NCI-H748 treated with DMSO at 0.1 percent for 48 hours (cell line): ENCODE measurements at regions not wholly inside any gene's neighbourhood (a gene's known extent, or its start where the extent isn't known, plus 50 kb on each side); places are given as distances from the start of the nearest gene placed in this dataset.
"Not testable (repeated sequence)": the region's sequence is repeated elsewhere in the genome, so short reads cannot be mapped to it uniquely, and the experiment has no call there.

ENCODE experiments used
- DNase-seq: peaks from one replicate; lab custom pipeline; 2025; lab: John Stamatoyannopoulos, UW

DNA sequence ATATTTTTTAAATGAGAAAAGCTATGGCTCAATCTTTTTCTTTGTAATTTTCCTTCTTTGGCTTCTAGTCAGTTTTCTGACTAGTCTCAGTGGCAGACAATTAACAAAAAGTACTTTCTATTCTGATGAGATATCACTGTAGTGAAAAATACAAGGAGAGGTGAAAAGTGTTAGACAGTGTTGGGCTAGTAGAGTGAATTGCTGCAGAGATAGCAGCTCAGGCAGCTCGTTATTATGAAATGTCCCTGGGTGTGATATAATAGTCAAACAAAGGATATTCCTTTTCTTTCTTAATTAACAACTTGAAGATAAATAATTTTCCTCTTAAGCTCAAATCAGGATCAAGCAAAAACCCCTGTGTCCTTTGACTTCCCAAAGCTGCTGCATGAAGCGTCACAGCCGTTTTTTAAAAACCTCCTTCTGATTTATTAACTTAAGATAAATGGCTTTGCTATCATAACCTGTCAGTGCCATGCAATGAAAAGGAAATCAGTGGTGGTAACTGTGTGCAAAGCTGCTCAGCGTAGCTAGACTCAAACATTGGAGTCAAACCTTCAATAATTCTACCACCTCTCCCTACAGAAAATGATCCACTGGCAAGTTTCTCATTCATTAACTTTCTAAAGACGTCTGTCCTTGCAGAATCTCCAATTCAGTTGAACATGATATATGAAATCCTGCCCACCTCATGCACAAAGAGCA, 646.6 kb upstream of the PTBP2 start:
- no peak for DNase-seq

DNA sequence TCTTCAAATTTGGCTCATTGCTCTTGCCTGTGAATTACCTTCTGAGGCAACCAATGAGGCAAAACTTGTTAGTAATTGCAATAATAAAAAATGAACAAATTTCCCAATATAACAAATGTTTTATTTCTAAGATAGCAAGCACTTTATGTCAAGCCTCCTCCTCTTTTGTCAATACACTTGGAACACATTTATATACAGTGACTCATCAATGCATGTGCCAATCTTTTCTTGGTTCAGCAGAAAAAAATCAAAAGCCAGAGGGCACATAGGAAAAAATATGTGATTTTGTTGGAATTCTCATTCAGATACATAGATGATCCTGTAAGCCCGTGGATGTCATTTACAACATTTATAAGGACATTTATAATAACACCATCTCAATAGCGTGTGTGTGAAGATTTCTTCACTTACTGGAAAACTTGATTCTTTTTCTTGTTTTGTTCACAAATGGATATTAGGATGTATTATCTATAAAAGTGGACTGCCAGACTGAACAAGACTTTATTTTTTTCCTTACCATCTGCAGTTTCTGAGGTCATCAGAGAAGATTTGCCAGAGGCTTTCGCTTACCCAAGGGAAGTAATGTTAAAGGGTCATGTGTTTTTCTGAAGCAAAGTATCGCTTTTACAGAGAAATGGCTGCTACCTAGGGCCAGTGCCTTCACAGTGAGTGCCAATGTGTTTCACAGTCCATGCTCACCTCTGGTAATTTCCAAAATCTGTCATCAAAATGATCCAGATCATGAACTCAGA, 645.7 kb upstream of the PTBP2 start:
- no peak for DNase-seq

DNA sequence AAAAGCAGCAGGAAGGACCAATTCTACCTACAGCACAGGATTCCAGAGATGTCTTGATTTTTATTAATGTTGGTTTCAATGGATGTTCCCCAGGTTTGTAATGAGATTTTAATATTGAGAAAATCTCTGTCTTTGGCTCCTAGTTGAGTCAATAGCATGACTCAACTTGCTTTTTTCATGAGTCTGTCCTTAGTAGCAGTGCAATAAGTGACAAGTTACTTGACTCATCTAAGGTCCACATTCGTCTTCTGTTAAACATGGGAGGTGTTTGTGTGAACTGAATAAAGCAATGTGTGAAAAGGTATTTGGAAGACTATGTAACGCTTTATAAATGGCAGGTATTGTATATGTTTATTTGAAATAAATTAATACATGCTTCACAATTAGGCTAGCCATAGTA, 645.0 kb upstream of the PTBP2 start:
- no peak for DNase-seq

DNA sequence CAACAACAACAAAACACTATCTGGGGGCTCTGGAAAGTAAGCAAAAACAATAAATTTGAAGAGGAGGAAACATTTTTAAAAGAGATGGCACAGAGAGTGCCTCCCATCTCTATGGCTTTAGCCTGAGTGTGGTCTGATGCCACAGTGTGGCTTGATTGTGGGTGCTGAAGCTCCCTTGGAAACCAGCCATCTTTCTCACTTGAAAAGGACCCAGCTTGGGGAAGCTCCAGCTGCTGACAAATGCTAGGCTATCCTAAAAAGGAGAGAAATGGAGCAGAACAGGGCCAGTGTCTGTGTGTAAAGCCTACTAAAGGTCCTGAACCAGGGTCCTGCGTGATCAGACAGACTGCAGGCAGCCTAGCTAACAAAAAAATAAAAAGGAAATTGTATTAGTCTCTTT, 642.0 kb upstream of the PTBP2 start:
- no peak for DNase-seq

DNA sequence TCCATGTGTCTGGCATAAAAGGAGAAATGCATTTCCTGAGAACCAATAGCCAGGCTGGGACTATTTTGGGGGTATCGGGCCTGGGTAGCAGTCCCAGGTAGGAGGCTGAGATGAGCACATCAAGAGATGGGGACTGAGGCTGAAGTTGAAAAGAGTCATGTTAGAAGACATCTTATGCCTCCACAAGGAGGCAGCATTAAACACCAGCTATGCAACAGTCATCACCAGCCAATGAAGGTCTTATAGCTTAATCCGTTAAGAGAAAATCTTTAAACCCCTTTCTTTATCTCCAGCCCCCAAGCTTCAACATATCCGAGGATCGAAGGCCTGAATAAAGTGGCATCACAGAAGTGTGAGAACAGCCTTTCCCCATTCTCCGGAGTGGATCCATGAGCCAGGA, 640.7 kb upstream of the PTBP2 start:
- DNase-seq = no peak

DNA sequence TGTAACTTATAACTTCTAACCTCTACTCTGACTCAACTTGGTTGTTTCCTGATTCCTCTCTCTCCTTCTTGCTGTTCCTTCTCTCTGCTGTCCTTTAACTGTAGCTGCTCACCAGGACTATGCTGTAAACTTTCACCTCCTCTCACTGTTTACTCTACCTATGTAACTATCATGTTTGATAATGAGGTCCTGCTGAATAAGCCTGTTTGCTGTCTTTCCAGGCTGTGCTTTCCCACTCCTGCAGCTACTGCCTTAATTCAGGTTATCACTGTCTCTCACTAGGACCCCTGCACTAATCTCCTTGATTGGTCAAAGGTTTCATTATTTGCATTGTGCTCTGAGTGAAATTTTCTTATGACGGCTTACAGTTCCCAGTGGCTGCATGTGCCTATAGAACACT, 633.9 kb upstream of the PTBP2 start:
- DNase-seq = no peak

DNA sequence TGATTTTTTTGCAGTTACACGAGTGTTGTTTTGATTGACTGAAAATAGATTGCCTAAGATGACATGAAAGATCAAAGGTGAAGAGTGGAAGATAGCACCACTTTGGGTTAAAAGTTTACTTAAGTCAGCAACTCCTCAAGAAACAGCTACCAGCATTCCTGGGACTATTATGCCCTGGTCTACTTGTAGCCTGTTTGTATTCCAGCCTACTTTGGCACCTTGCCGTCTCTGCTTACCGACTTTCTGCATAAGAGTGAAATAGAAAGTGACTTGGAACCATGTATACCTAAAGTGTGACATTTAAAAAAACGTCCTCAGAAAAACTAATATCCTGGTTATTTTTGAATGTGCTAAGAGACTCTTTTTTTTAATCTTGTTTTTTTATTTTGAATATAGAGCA, 631.5 kb upstream of the PTBP2 start:
- no peak for DNase-seq

DNA sequence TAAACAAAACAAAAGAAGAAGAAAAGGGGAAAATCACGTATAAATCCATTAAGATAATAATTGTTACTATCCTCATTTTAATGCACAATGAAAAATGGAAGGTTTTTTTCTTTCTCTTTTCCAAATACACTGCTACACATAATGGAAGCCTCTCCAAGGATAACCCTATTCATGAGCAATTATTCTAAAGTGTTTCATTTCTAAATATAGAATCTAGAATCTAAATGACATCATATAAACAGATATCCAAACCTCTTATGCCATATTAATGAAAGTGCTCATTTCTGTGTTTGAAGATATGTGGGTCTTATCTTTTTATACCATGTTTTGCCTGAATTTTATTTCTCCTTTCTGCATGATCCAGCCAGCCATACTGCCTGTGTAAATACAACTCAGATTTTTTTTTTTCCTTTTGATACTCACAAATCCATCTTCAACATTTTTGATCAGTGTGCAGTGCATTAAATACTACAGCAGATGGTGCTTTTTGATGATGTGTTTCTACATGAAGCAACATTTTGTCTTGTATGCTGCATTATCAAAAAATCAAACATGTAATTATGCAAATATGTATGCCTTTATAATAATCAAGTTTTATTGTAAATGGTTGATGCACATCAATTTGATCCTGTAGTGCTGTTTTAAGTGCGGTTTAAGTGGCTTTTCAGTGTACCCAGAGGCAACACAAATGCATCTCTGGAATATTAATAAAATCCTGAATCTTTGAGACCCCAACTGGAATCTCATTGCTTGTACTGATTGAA, 625.6 kb upstream of the PTBP2 start:
- DNase-seq = no peak

DNA sequence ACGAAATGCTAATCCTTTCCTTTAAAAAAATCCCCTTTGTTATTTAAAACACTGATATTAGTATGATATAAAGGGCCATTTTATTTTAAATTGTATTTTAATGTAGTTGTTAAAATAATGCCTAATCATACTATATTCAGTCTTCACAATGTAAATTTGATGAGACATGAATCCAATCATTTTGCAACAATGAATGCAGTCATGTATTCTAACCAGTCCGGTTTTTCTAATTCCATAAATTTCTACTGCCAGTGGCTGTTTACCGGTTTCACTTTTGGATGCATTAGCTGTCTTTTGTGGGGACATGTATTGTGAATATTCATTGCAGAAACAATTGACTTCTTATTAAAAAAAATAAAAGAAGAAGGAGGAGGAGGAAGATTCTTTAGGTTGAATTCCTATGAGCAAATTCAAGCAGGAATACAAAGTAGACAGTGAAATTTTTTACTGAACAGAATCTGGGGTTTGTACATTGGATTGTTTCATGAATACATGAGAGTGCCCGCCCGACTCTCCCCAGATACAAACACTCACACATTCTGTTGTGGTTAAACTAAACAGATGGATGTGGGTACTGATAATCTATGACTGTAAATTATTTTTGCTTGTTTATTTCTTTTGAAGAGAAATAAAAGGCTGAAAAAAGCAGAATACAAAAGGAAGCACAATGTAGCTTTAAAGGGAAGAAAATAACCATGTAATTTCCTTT, 624.8 kb upstream of the PTBP2 start:
- peak; percentile 9 for DNase-seq

DNA sequence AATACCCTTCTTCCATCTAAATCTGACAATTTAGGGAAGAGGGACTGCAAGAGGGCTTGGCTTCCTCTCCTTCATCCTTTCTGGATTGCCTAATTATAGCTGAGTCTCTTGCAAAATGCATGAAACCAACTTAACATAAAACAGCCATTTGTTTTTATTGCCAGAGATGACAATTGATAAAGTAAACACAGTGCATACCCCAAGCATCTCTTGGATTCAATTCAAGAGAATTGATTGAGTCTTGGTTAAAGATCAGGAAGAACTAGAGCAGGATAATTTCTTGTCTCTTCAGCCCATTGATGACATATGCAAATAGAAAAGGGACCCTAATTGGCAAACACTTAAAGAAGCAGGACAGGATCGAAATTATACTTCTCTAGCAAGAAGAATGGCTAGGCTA, 617.1 kb upstream of the PTBP2 start:
- DNase-seq = no peak

DNA sequence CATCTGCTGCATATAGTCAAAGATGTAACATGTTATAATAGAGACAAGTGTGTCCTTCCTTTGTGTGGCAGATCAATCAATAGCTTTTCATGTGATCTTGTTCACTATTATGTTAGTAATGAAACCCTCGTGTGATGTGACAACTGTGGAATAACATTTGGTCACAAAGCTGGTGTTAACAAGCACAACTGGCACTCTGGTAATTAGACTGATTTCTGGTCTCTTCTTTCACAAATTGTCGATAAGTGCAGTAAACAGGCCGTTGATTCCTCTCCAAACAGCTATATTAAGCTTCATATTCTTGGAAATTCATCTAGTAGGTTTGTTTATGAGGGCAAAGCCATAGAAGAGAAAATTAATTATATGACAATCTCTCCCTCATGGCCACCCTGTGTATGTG, 616.7 kb upstream of the PTBP2 start:
- no peak for DNase-seq

DNA sequence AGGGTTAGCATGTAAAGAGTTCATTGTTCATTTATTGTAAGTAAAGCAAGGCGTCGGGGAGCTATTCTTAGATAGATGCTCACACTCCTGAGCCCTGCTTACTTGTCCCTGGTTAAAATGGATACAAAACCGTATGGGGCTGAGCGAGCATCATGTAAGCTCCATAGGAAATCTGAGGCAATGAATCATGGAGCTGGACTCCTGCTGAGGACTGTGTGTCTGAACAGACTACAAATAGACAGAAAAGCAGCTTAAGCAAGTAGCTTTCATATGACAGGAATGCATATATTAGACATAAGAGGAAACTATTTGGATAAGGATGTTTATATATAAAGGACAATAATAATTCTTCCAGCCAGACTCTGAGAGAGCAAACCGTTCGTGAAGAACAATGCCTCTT, 604.9 kb upstream of the PTBP2 start:
- peak; percentile 20 for DNase-seq

DNA sequence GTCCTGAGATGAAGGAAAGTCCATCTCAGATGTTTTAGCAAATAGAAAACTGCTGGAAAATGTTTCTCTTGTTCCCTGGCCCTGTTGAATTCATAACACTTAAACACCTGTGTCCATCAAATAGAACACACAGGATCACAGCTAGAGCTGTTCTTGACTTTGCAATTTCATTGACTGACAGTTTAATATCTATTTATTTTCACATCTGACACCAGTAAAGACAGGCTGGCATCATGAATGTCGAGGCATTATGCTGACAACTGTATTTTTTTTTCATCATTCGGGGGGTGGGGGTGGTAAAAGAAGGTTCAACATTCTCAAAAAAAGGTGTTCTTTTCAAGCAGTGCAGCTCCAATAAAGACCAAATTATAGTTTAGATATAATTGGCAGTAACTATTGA, 591.2 kb upstream of the PTBP2 start:
- DNase-seq = peak; percentile 95

DNA sequence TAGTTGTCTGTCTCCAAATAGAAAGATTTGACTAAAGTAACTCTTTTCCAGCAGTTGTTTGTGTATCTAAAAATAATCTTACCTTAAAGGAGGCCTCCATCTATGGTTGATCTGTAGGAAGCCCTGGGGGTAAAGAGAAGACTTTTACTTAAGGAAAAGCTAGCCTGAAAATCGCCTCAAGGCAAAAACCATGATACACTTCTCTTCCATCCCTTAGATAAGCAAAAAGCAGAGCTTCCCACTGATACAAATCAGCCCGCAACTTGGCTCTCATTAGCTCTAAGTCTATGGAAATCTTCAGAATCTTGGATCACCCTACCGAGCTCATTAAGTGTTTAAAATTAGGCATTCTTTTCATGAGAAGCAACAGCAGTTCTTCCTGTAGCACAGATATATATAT, 576.9 kb upstream of the PTBP2 start:
- no peak for DNase-seq

DNA sequence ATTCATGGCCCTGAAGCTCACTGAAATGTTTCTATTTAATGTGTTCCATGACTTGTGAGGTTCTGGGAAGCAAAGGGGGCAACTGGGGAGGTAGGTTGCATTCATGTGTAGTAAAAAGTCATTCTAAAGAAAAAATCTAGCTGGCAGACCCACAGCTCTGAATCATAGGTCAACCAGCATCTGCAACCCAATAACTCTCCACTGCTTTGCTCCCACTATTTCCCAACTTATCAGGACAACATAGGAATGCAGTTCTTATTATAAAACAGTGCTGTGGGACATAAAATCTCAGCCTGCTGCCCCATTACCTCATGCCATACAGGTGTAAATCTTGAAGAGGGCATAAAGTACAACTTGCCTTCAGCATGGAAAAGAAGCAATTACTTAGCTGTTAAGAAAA, 576.1 kb upstream of the PTBP2 start:
- DNase-seq = no peak

DNA sequence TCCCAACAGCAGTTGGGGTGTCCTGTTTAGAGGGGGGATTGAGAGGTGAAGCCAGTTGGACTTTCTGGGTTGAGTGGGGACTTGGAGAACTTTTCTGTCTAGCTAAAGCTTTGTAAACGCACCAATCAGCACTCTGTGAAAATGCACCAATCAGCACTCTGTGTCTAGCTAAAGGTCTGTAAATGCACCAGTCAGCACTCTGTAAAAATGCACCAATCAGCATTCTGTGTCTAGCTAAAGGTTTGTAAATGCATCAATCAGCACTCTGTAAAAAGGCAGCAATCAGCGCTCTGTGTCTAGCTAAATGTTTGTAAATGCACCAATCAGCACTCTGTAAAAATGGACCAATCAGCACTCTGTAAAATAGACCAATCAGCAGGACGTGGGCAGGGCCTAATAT, 568.6 kb upstream of the PTBP2 start:
- DNase-seq = not testable (repeated sequence)

DNA sequence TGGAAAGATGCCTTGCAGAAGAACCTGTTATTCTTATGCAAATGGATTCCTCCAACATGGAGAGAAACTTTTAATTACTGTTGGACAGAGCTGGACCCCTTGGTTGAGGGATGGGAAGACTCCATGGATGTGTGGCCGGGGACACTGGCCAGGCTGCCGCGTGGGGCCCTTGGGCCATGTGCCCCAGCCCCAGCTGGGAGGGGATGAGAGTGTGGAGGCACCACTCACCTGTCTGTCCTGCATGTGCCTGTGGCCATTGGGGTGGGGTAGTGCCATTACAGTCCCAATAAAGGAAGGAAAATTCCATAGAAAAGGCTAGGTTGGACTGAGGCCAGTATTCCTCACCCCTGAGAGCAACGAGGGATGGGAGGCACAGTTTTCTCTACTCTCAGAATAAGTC, 564.5 kb upstream of the PTBP2 start:
- no peak for DNase-seq

DNA sequence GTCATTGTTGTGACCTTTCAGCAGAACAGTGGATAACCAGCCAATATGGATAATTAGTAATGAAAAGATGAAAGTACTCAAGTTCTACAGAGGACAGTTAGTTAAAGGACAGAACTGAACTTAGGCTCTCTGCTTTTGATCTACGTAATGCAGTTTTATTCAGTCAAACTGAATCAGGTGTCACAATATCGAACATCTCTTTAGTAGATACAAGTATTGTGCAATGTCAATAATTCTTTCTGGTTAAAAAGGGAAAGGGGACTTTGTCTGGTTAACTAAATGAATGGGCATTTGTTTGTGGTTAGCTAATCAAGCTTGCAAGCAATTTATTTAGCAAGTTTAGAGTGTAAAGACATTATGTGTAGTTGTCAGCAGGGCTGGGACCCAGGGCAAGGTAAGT, 562.2 kb upstream of the PTBP2 start:
- no peak for DNase-seq

DNA sequence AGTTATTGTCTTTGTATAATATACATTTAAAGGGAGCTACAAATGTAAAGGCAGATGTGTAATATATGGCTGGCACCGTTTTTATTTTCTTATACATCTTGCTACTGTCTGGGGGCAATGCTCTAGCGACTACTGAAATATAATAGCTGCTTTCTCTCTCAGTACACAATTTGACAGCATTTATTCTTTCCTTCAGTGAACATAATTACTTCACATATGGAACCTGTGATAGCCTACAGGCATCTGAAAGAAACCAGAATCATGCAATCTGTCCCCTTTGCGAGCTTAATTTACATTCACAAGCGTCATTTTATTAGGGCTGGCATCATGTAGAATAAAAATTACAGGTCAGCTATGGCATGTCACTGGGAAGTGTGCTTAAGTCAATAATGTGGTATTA, 557.5 kb upstream of the PTBP2 start:
- DNase-seq = peak; percentile 16

DNA sequence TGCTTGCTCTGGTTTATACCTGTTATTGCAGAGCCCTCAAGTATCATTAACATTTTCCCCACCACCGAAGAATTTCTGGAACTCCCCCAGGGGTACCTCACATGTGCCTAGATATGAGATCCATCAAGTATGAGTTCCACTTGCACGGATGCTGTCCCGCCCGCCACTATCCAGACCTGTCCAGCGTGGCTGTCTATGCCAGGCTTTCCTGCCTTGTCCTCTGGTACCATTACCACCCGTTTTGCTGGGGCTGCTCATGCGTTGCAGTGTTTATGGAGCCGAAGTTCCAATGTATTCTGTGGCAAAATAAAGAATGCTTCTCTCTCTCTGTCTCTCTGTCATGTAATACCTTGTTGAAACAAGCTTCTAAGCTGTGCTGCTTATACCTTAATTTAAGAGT, 543.5 kb upstream of the PTBP2 start:
- no peak for DNase-seq

DNA sequence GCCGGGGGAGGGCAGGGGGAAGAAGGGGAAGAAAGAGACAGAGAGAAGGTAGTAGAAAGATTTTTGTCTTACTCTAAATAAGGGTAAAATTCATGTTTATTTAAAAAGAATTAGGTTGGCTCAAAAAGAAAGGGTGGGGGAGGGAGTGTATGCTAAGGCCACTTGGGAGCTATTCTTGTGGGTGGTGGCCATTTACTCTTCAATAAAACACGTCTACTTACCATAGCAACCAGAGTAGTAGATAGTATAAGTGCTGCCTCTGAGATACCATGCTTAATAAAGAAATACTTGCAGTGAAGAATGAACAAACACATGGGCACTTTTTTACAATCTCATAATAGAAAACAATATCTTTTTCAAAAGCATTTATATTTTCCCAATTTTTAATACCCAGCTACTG, 538.1 kb upstream of the PTBP2 start:
- DNase-seq = no peak

DNA sequence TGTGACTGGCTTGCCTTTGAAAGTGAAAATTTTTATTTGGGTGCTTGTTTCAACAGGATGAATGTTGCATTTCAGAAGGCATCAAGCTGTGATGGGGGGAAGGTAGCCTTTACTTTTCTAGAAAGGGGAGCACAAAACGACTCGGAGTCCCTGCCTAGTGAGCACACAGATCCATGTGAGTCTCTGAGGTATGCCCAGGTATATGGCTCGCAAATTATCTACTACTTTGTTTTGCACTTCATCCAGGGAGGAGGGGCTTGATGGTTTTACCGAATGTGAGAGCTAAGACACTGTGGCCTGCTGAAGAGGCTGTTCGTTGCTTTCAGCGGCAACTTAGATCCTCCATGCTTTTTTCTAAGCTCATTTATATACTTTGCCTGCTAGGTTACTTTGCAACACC, 537.7 kb upstream of the PTBP2 start:
- no peak for DNase-seq

DNA sequence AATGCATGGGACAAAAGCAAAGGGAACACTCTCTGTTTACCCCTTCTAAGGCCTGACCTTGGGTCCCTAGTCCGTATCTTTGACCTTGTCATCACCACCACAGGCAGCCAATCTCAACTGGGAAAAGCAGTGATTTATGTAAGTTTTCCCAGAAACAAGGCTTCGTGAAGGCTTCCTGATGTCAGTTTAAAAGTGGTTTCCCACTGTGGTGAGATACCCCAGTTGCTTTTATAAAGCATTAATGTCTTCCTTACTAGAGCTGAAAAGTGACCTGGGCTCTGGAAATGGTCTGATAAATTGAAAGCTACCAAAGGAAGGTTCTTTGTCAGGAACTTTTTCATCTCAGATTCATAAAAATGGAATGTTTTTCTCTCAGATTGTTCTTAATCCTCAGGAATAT, 536.4 kb upstream of the PTBP2 start:
- DNase-seq = no peak
